Activated CD8-positive, alpha-beta memory T cell treated with anti-CD3 and anti-CD28 coated beads for 4 hours (primary cell): ENCODE measurements at regions not wholly inside any gene's neighbourhood (a gene's known extent, or its start where the extent isn't known, plus 50 kb on each side); places are given as distances from the start of the nearest gene placed in this dataset.

Experiments
- DNase-seq, 2 donors: peaks; one replicate each; pipeline ENCODE4 v3.0.0-alpha.2; 2020; ENCODE audit warnings: low read depth in 2 of 2

DNA sequence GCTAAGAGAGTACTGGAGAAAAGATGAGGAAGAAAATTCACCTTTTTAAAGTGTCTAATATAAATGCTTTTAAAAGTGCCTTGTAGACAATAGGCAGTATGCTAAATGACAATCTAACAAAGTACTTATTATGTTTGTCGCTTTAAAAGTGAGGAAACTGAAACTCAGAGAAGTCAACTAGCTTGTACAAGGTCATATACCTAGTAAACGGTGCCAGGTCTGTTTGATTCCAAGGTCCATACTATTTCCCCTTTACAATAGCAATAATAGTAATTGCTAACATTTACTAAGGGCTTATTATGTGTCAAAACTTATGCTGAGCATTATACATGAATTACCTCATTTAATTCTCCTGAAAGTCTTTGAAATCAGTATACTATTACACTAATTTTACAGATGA, 328.6 kb upstream of the SLC24A2 start:
- DNase-seq = no peak

DNA sequence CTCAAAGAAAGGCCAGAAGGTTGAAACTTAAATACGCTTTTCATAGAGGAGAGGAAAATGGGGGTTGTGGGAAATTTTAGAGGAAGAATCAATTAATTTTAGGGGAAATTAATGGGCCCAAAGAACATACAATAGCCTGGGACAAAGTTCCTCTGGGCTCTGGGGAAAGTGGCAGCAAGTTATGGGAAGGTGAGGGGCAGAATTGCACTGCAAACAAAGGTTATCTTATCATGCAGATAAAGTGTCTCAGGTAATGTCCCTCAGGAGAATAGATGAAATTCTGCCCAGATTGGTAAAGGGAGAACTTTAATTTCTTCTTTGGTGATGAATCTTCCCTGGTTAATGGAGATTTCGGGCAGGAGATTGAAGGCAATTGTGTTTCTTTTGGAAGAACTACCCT, 326.1 kb upstream of the SLC24A2 start:
- no peak for DNase-seq

DNA sequence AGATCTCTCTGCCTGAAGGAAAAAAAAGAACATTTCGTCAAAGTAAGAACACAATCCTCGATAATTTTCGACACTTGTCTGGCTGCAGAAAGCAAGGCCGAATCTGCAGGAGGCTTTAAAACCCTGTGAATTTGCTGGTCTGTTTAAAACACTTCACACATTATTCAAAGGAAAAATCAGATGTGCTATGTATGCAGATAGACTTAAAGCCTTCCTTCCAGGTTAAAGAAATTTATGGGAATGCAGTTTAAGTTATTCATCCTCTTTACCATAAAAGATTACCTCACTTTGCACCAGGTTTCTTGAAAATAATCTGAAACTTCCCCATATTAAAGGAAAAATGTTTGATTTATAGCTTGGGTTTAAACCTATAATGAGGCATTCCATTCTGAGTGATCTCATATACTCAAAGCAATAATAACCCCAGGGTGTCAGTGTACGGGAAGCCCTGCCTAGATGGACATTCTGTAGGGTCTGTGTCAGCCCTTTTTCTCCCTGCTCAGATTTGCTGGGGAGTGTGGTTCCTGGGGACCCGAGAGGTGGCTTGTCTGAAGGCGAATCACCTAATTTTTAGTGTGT, 323.5 kb upstream of the SLC24A2 start:
- no peak for DNase-seq

DNA sequence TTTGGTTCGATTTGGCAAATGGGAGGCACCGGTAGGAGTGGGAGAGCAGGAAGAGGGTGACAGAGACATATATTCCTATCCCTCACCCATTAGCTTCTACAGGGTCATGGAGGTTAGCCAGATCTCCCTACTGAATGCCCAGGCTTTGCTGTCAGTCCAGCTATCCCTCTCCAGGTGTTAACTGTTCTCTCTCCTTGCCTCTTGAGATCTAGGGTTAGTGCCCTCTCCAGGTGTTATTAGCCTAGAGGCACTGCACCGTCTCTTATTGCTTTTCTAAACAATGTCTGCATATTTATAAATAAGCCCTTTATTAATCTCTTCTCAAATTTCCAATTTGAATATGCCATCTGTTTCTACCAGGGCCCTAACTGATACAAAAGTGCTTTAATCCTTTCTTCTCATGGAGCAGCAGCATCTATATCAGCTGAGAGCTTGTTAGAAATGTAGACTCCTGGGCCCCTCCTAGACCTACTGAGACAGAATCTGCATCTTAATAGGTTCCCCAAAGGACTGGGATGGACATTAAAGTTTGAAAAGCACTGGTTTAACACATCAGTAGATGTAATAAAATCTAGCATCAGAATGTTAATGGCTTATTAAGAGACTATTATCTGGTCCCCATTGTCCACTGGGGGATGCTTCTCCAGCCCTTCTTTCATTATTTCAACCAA, 322.5 kb upstream of the SLC24A2 start:
- no peak for DNase-seq

DNA sequence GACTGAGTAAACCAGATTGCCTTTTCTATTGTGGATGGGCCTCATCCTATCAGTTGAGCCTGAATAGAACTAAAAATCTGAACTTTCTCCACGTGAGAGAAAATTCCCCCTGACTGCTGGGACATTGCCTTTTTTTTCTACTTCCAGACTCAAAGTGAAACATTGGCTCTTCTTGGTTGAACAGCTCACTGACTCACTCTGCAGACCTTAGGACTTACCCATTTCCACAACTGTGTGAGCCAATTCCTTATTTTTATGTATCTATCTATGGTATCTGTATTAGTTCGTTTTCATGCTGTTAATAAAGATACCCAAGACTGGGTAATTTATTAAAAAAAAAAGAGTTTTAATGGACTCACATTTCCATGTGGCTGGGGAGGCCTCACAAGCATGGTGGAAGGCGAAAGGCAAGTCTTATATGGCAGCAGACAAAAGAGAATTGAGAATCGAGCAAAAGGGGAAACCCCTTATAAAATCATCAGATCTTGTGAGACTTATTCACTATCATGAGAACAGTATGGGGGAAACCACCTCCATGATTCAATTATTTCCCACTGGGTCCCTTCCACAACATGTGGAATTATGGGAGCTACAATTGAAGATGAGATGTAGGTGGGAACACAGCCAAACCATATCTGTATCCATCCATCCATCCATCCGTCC, 306.7 kb upstream of the SLC24A2 start:
- DNase-seq = no peak

DNA sequence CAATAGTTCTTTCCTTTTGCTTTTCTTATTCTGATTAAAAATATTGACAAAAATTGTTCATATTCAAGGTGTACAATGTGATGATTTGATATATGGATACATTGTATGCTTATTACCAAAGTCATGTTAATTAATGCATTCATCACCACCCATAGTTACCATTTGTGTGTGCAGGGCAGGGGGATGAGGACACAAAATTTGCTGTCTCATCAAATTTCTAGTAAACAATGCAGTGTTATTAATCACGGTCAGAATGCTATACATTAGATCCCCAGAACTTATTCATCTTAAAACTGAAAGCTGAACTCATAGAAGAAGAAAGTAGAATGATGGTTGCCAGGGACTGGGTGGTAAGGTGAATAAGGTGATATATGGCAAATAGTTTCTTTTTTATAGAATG, 303.7 kb upstream of the SLC24A2 start:
- DNase-seq = no peak

DNA sequence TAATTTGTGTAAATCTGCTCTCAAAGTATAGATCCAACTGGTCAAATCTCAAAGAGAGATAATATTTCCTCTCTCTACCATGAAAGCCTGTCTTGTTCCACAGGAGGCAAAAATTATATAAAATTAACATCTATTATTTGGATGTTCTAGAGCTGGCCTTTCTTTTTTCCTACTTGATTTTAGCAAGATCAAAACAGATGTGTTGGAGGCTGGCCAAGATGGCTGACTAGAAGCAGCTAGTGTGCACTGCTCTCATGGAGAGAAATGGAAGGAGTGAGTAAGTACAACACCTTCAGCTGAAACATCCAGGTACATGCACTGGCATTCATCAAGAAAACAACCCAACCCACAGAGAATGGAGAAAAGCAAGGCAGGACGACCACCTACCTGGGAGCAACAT, 298.6 kb upstream of the SLC24A2 start:
- DNase-seq = no peak

DNA sequence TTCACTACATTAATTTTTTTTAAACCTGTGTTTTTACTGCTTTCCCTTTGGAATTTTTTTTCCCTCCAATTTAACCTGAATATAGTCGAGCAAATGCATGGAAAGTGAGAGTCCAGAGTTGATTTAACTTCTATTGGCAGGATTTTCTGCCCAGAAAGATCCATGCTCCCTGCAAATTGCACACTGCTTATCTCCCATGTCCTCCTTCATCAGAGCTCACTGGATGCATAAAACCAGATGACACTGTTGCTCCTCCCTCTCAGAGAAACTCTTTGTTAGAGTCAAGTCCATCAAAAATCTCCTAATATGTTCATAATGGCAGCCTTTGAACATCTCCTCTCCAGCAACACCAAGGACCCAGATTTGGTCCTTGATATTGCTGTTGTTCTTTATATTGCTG, 297.0 kb upstream of the SLC24A2 start:
- DNase-seq = no peak

DNA sequence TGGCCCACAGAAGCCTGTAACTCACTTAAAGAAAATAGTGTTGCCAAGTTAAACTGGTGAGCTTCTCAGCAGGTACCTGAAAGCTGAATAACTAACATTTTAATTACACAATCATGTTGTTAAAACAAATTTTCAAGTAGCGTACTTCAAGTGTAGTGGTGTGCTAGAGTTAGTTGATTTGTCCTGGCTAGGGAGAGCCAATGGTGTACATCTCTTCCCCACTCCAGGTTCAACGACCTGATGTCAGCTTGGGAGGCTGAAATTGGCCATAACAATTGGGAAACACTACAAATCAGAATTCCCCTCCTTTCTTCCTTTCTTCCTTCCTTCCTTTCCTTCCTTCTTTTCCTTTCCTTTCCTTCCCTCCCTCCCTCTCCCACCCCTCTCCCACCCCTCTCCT, 295.3 kb upstream of the SLC24A2 start:
- no peak for DNase-seq

DNA sequence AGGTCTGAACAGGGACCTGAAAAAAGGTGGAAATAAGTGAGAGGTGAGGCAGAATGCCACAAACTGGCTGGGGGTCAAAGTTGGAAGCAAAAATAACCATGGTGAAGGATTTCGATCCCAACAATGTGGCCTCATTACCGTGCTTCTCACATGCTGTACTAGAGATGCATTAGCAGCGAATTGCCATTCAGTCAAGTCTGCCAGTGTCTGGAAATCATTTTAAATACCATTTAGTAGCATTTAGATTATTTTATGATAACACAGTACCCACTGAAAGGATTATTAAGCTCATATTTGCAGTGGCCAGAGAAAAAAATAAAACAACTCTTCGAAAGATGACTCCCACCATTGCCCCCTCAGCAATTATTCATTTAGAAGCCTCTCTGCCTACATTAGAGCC, 294.6 kb upstream of the SLC24A2 start:
- no peak for DNase-seq

DNA sequence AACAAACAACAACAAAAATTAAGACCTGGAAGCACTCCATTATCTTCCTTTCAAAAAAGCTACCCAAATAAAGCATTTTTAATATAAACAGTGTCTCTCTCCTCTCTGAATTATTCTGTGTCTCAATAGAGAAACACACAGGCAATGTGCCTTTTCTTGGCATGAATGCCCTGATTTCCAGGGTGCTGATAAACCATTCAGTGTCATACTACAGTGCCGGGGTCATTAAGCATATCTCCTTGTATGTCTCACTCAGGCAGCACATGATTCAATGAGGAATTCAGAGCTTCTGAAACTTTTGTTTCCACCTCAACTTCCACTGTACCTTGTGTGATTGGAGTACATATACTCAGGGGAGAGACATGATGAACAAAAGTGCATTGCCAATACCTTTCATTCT, 294.0 kb upstream of the SLC24A2 start:
- no peak for DNase-seq

DNA sequence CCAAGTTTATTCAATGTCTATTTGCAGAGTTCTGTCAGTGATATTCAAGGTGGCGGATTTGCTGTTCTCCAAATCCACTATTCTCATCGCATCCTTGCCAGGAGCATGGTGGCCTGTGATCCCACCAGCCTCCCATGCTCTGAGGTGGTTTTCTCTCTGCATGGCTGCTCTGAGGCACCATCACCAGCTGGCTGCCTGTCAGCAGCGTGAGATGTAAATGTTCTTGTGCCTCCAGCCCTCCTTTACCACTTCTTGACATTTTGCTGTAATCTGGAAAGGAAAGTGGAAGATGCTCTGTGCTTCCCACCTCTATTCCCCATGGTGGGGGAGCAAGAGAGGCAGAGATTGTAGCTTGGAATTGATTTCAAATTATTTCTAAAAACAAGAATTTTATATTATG, 293.6 kb upstream of the SLC24A2 start:
- no peak for DNase-seq

DNA sequence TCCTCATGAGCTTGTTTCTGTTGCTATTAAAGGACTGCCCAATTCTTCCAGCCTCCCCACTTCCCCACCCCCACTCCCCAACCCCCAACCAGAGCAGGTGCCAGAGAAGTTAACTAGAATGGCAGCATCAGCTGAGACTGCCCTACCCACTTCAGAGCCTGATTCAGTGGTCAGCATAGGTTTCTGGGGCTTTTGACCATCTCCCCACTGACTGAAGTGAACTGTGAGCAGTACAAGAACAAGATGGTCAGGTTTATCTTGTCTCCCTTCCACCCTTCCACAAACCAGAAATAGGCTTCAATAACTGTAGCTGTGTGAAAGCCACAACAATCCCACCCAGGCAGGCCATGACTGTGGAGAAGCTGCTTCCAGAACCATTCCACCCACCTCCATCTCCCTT, 289.4 kb upstream of the SLC24A2 start:
- no peak for DNase-seq

DNA sequence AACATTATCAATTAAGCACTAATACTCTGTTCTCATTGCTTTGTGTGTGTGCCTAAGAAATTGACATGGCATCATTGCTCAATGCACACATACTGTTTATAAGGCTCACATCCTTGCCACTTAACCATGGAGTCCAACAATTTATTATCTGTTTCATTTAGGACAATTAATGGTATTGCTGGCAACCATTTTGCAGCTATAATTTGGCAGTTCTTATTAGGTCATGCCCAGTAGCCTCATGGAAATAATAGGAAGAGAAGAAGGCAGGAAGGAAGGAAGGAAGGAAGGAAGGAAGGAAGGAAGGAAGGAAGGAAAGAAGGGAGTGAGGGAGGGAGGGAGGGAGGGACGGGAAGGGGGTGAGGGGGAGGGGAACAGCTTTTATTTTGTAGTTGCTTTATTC, 285.5 kb upstream of the SLC24A2 start:
- DNase-seq = no peak

DNA sequence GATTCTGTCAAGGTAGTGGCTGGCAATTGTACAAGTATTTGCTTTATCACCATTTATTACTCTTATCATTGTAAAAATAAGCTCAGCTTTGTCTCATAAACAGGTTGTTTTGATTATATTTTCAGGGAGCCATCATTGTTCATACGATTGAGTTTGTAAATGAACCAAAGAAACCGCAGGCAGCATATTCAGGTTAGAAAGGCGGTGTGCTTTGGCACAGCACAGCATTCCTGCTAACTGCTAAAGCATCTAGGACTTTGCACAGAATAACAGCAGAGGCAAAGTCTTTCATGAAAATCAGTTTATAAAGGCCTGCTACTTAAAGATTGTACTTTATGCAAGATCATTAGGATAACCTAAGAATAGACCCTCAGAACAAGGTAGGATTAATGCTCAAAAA, 281.5 kb upstream of the SLC24A2 start:
- DNase-seq = no peak

DNA sequence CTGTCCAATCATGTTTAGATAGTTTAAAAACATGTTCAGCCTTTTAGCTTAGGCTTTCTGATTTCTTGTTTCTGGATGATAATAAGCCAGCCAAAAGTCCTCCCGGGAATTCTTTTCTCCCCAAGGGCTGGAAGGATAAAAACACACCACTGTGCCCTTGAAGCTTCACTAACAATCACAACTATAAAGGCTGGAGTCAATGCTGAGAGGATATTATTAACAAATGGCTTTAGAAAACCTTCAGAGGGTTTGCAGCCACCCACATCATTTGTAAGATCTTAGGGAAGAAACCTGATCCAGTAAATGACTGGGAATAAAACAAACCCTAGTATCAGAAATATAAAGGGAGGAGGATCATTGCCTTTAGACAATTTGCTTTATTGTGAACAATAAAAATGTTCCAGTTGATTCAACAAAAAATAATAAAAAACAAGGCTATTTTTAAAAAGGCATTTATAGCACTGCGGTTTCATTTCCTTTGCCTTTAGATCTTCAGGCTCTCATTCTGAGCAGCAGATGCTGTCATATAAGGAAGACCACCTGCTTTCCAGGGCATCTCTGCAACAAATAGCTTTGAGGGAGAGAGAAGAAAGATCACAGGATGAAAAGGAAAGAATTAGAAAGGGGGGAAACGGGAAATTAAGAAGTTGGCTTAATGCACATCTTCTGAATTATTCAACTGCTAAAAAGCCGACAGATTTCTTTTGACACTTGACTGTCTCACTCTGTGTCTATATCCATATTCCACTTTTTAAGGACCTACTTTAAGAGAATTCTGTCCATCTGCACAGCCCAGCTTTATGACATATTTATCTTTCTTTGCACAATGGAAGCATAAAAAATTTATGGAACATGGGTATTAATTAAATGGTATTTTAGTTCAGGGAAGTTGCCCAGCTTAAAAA, 277.2 kb upstream of the SLC24A2 start:
- DNase-seq = no peak

DNA sequence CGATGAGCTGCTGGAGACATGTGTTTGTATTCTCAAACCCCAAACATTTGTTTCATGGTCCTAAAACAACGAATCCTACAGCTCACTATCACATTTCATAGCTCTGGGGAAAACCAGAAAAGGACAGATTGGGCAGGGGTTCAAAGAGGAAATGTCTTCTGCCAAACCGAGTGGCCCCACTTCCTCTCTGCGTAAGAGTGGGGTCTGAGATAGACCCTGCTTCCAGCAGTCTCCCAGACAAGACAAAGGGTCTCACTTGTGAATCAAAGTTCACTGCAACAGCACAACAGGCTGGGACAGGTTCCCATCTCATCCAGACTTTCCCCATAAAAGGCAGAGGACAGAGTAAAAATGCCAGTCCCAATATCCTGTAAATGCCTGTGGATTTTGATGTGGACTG, 276.2 kb upstream of the SLC24A2 start:
- DNase-seq = no peak

DNA sequence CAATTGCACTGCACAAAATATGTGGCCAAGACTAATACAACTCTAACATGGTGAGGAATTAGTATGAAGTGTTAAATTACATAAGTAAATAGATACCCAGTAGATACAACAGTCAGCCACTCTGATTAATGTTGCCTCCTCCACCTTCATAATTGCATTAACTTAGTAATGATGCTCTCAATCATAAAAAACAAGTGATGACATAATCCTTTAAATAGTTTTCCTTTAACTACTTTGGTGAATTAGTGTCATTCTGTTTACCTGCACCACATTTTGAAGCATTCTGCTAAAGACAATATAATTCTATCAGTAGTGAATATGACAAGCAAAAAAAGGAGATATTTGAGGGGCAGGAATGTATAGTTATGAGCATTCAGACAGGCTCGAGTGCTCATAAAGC, 265.9 kb upstream of the SLC24A2 start:
- no peak for DNase-seq

DNA sequence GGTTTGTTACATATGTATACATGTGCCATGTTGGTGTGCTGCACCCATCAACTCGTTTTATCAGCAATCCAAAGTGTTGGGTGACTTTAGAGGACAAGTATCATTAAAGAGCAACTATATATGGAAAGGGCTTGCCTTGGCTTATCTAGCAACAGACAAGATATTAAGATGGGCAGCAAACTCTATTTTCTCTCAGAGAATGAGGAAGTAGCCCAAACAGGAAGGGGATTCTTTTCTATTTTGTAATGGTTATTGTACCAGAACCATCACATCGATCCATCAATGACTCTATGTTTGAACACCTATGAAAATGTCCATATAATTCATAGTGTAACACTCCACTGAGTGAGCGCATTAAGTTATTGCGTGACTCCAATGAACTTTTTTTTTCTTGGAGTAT, 260.1 kb upstream of the SLC24A2 start:
- no peak for DNase-seq

DNA sequence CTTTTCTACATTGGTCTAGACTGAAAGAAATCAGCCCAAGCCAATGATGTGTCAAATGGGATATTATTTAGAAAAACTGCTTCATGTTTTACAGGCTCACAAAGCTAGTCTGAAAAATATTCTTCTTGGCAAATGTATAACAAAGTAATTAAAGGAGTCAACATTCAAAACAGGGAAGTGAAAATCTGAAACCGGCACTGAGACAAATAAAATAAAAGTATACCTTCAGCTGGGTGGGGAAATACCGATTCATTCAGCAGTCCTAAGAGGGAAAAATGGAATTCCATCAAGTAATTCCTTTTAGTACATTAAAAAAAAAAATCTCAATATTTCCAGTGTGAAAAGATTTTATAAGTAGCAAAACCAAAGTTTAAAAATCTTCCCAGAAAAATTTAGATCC, 259.6 kb upstream of the SLC24A2 start:
- DNase-seq = no peak

DNA sequence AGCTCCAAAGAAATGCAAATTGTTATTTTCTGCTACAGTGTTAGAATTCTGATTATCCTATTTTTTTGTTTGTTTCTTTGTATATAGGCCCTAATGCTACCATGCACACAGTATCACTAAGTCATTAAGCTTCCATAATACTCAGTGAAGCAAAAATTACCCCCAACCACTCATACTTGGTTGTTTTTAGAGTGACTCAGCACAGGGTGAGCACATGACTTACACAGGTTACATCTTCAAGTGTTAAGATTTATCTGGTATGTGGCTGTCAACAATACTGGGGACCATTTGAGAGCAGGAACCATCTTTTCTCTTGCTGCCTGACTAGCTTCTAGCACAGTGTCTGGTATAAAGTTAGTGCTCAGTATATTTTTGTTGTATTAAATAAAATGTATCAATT, 255.8 kb upstream of the SLC24A2 start:
- no peak for DNase-seq

DNA sequence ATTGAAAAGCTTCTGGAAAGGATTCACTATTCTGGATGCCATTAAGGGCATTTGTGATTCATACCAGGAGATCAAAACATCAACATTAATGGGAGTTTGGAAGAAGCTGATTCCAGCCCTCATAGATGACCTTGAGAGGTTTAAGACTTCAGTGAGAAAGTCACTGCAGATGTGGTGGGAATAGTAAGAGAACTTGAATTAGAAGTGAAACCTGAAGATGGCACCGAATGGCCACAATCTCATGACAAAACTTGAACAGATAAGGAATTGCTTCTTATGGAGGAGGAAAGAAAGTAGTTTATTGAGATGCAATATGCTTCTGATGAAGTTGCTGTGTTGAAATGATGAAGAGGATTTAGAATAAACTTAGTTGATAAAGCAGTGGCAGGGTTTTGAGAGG, 254.6 kb upstream of the SLC24A2 start:
- no peak for DNase-seq

DNA sequence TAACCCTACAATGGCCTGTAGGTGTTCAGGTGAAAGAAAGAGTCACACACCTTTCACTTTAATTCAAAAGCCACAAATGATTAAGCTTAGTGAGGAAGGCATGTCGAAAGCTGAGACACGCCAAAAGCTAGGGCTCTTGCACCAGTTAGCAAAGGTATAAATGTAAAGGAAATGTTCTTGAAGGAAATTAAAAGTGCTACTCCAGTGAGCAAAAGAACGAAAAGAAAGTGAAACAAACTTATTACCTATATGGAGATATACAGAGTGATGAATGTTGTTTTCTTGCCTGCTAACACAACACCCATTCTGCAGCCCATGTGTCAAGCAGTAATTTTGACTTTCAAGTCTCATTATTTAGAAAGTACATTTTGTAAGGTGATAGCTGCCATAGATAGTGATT, 254.2 kb upstream of the SLC24A2 start:
- no peak for DNase-seq
